ENCODE measurements at regions not wholly inside any gene's neighbourhood (a gene's known extent, or its start where the extent isn't known, plus 50 kb on each side); places are given as distances from the start of the nearest gene placed in this dataset.
A peak's percentile ranks its signal among the peaks of the same experiment; 100 is the strongest.
"Not testable (repeated sequence)": the region's sequence is repeated elsewhere in the genome, so short reads cannot be mapped to it uniquely, and the experiment has no call there.

DNA sequence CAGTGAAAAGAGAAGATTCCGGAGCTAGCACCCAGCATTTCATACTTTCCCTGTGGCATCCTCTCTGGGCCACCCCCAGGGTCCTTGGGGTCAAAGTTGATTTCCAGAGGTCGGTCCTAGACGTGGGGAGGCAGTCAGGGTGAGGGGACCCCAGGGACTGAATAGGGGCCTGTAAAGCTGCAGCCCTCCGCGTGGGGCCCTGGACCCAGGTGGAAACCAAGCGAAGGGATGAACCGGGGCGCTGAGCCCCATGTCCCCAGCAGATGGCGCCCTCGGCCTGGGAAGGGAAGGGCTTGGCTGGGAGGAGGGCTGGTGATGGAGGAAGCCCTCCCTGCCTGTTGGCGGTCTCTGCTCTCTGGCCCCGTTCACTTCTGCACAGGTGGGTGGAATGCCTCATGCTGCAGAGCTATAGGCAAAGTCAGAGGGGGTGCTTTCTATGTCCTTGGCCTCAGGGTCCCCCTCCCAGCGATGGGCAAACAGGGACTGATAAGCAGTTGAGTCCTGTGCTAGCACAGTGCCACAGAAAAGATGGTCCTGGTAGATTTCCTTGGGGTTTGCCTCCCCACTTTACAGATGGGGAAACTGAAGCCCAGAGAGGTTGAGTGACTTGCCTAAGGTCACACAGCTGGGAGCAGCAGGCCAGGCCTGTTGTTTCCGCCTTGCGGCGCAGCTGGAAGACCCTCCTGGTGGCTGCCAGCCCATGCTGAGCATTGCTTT lies 163.4 kb upstream of the CIBAR2 start:
- DNase-seq (ENCODE audit: low read depth) = peak; percentile 42

DNA sequence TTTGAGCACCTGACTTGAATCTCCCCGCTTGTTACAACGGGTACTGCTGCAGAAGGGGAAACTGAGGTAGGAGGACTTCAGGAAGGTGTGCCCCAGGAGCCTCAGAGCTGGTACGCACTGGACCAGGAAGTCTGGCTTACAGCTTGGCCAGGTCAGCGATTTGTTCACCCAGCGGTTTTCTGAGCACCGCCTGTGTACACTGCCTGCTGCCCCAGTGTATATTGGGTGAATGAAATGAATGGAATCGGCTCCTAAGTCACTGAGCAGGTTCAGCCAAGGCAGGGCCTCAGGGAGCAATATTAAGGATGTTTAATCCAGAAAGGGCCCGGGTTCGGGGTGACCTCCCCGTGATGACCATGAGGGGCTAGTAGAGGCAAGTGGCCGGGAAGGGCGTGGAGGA lies 164.0 kb upstream of the CIBAR2 start:
- no peak for DNase-seq (ENCODE audit: low read depth)

DNA sequence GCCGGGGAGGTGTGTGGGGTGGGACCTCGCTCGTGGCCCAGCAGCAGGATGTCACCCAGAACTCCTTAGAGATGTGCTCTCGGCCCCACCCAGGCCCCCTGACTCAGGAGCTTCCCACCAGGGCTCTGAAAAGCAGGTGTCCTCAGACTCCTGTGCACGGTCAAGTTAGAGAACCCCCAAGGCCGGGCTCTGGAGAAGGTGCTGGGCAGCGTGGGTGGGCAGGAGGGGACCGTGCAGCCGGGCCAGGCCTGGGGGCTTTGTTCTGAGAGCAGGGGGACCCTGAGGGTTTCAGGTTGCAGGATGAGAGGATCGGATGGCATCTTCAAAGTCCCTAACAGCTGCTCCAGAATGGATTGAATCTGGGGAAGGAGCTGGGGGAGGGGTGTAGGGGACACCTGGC lies 164.4 kb upstream of the CIBAR2 start:
- DNase-seq (ENCODE audit: low read depth) = no peak

DNA sequence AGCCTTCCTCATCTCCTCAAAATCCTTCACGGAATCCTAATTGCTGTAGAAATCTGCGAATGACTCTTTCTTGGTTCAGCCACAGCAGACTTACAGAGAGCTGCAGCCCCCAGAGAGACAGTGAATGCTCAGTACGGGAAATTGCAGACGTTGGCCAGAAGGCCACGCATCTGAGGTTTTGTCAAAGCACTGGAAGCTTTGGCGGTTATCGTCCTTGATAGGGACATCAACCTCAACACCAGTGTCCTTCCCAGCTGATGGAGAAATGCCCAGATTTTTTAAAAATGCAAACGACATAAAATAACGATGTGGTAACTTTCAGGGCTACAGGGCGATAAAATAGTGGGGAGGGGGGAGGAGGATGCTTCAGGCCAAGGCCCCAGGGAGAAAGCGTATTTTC lies 166.6 kb upstream of the CIBAR2 start:
- DNase-seq (ENCODE audit: low read depth) = no peak

DNA sequence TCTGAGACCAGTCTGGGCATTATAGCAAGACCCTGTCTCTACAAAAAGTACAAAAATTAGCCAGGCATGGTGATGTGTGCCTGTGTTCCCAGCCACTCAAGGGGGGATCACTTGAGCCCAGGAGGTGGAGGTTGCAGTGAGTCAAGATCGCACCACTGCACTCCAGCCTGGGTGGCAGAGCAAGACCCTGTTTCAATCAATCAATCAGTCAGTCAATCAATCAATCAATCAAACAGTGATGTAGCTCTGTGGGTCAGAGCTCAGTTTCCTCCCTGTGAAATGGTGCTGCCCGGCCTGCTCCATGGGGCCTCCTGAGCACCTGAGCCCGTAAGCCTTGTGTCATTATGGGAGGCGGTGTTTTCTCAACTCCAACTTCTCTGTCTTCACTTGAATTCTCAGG lies 167.1 kb upstream of the CIBAR2 start:
- DNase-seq (ENCODE audit: low read depth) = no peak

DNA sequence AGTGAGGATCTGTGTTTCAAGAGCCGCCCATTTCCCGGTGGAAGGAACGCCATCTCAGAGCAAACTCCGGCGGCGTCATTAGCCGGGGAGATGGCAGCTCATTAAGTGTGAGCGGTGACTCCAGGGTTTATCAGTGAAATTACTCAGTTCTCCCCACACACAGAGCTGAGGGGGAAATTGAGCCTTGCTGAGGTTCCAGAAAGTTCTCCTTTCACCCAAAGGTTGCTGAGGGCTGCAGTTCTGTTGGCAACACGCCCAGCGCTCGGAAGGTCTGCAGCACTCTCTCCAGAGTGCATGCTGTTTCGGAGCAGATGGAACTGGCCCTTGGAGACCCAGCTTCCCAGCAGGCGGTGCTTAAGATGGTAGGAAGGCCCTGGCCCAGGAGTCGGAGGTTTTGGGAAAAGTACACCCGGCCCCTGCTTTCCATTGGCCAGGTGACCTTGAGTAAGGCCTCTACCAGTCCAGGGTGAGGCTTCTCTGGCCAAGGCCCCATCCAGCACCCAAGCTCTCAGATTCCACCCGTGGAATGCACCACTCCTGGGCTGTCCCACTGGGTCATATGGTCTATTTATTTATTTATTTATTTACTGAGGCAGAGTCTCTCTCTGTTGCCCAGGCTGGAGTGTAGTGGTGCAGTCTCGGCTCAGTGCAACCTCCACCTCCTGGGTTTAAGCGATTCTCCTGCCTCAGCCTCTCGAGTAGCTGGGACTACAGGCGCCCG lies 167.7 kb upstream of the CIBAR2 start:
- no peak for DNase-seq (ENCODE audit: low read depth)

DNA sequence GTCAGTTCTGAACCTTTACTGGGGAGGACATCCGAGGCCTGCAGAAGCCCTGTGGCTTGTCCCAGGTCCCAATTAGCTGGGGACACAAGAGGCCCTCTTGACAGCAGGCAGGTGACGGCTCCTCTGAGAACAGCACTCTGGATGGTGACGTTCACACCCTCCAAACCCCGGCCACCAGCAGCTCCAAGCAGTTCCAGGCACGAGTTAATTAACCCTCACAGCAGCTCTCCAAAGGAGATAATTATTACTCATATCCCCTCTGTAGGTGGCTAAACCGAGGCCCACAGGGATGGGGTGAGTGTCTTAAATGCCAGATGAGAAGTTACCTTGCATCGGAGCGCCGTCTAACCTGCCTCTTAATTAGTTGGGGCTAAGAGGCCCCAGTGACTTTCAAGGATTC lies 168.9 kb upstream of the CIBAR2 start:
- no peak for DNase-seq (ENCODE audit: low read depth)

DNA sequence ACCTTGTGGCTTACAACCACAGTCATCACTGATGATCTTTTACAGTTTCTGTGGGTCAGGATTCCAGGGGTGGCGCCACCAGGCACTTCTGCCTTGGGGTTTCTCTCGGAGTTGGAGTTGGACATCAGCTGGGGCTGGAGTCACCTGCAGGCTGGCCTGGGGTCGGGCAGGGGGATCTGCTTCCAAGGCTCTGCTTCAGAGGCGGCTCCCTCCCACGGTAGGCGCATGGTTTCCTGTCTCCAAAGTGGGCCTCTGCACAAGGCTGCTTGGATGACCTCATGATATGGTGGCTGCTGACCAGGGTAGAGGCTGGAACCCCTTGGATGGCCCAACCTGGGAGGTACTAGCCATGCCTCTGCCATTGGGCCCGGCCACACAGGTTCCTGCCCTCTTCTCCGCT lies 170.6 kb upstream of the CIBAR2 start:
- no peak for DNase-seq (ENCODE audit: low read depth)

DNA sequence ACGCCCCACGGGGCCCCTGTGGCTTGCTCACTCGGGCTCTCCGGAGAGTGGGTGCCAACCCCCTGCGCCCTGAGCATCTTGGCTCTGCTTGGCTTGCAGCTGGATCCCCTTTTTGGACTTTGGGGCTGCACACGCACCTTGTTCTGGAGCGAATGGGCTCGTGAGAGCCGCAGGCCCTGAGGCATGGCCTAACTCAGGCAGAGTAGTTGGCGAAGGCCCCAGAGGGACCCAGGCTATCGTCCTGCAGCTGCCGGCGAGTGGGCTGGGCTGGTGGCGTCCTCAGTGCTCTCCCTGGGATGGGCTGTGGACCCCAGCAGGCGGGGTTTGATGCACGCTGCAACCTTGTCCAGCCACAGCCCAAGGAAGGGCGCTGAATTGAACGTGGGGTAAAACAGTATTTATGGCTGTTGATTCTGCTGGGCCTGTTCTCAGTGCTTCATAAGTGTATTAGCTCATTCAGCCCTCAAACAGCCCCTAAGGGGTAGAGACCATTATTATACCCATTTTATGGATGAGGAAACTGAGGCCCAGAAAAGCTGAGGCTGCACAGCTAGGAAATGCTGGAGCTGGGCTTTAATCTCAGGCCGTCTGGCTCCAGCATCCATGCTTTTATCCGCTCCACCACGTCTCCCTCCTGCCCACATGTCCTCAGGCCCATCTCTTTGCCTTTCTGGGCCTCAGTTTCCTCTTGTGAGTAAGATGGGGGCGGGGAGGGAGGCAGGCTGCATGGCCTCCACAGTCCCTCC lies 171.2 kb upstream of the CIBAR2 start:
- DNase-seq (ENCODE audit: low read depth) = no peak

DNA sequence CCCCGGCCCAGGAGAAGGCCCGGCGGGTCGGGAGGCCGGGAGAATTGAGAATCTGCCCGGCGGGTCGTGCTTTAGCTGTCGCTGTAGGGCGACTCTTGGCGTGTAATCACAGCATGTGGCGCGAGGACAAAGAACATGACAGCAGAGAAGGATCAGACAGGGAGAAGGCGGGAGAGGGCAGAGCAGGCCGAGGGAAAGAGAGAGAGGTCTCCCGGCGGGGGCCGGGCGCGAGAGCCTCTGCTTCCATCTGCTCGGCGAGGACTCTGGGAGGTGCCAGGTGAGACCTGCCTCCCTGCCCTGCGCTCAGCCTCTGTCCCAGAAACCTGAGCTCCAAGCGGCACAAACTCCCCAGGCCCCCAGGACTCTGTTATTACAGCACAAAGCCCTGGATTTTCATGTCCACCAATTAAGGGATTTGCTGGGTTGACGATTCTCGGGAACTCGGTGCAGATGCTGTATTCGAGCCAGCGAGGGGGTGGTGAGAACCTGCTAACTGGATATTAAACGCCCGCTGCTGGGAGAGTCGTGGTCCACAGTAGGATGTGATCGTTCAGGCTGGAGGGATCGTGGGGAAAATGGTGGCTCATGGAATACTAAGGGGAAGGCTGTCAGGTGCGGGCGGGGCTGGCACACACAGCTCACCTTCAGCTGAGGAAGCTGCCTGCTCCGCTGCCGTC lies 172.0 kb upstream of the CIBAR2 start:
- no peak for DNase-seq (ENCODE audit: low read depth)

DNA sequence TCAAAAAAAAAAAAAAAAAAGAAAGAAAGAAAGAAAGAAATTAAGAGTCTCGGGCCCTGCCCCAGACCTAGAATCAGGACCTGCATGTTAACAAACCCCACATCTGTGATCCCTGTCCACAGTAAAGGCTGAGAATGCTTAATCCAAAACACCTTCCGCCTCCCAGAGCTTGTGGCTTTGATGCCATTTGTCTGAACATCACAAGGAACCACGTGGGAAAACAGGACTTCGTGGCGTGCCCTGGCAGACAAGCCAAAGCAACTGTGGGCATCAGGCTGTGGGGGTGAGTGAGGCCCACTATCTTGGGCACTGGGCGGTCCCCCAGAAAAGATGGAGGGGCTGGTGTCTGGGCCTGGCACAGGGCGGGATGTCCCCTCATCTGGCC lies 173.4 kb upstream of the CIBAR2 start:
- DNase-seq (ENCODE audit: low read depth) = no peak

DNA sequence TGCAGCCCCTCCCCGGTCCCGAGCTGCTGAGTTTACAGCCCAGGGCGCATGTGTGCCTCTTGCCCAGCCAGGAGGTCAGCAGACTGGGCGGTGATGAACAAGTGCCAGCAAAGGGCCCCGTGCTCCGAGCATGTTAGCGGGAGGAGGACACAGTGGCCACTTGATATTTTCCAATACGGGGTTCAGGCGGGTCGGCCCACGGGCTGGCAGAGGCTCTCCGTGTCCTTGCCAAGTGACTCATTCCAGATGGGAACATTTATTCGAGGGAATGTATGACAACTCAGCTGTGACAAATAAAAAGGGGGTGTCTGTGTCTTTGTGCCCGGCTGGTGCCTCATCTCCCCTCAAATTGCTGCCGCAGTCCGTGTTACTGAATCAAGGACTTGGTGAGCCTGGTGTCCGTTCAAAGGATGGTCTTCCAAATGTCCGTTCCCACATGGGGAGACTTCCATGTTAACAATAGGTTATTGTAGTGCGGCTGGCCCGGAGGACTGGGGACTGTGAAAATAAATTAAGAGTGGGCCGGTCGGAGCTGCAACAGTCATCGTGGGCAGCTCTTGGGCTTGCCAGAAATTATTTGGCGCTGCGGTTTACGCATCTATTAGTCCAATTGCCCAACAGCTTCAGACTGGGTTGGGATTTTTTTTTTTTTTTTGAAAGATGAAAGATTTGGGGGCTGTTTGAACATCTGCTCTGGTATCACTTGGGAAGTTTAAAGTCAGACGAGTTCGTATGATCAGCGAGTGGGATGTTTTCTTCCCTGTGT lies 174.0 kb upstream of the CIBAR2 start:
- DNase-seq (ENCODE audit: low read depth) = no peak

DNA sequence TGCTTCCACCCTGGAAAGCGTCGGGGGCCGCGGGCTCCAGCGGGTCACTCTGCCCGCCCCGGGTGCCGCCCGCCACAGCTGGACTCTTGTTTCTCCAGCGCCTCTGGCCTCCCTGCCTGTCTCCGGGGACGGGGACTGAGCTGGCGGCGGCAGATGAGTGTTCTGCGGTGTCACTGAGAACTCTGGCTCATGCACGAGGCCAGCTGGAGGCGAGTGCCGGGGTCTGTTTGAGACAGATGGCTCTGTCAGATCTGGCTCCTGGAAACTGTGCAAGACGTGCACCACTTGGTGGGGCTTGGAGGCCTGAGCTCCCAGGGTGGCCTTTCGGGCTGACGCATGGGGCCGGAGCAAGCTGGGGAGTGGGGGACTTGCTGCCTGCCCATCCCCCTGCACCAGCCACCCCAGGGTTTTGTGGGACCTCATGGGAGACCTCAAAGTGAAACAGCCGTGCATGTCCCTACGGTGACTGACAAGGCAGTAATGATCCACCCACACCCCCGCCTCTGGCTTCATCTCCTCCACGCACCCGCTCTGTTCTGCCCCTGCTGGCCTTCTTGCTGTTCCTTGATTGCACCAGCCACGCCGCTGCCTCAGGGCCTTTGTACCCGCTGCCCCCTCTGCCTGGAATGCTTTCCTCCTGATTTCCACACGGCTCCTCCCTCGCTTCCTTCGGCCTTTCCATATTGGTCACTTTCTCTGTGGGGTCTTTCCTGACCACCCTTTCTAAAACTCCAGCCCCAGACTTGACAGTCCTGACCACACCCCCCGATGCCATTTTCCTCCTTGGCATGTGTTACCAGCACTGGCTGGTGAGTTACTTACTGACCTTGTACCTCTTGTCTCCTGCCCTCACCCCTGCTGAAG lies 174.9 kb upstream of the CIBAR2 start:
- no peak for DNase-seq (ENCODE audit: low read depth)

DNA sequence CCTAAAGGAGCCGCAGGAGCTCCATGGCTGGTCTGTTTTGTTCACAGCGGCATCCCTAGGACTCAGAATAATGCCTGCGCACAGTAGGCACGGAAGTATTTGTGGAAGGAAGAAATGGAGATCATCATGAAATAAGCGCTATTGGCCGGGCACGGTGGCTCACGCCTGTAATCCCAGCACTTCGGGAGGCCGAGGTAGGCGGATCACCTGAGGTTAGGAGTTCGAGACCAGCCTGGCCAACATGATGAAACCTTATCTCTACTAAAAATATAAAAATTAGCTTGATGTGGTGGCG lies 175.5 kb upstream of the CIBAR2 start:
- not testable (repeated sequence) for DNase-seq (ENCODE audit: low read depth)

DNA sequence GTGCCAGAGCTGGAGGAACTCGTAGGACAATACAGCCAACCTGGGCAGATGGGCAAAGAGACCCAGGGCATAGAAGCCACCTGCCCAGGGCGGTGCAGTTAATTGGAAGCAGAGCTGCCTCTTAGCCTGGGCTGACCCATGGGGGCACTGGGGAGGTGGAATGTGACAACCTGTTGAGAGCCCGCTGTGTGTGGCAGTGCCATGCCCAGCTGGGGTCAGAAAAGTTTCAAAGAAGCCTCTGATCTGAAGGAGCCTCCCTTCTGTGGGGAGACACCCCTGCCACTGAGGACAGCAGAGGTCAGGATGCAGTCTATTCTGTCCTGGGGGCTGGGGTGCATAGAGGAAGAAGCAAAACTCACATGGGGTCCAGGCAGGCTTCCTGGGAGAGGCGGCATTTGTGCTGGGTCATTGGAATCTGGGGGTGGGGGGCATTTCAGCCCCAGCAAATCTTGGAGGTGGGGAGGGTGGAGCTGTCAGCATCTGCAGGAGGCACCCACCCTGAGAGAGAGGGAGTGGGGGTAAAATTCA lies 176.1 kb upstream of the CIBAR2 start:
- DNase-seq (ENCODE audit: low read depth) = no peak

DNA sequence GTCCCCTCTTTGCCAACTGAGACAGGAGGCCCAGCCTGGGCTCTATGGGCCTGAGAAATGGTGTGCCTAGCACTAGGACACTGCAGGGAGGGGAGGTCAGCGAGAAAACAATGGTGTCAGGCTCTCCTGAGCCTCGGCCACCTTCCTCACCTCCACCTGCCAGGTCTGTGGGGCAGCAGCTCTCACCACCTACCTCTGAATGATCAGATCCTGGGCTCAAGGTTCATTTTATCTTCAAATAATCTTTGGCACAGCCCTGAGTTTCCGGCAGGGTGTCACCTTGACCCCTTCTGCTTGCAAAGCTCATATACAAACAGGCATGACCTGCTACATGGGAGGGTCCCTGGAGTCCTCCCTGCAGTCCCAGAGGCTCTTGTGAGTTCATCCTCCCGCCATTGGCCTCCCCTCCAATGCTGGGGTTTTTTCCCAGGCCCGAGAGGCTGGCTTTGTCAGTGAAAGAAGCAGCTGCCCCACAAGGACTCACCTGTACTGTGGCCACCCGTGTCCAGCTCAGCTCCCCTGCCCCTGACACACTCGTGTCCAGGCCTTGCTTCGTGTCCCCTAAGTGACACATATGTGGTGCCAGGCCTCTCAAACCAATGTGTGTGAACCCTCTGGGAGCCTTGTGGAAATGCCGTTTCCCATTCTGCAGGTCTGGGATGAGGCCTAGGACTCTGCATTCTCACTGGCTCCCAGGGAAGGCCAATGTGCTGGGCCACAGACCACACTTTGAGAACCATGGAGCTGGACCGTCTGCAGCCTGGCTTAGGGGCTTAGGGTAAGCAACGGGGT lies 176.8 kb upstream of the CIBAR2 start:
- no peak for DNase-seq (ENCODE audit: low read depth)

DNA sequence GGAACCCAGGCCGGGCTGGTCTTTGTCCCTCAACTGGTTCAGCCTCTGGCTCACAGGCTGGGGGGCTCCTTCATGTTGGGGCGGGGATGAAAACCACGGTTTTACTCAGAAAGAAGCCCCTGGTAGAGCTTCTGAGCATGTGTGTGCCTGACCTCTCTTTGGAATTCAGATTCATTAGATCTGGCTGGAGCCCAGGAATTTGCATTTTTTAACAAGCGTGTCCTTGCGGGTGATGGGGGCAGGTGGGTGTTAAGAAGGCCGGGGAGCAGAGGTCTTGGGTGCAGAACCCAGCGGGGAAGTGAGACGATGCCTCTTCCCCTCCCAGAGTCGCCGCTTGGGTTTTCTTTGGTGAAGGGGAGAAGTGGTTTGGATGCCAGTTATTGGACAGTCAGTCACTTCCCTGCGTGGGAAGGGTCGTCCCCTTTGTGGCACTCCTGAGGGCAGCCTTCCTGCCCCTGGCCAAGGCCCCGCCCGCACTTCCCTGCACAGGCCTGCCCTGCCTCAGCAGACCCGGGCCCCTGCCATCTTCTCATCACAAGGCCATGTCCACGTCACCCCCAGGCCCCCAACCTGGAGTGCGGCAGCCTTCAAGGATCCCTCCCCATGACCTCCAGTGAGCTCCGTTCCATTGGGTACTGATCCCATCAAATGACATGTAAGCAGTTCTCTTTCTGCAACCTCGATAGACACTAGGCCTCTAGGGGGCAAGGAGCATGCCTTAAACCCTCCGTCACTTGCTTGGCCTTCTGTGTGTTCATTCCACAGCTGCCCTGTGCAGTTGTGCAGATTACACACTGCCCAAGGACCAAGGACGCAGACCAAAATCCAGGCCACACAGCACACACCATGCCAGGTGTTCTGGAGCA lies 177.7 kb upstream of the CIBAR2 start:
- no peak for DNase-seq (ENCODE audit: low read depth)

DNA sequence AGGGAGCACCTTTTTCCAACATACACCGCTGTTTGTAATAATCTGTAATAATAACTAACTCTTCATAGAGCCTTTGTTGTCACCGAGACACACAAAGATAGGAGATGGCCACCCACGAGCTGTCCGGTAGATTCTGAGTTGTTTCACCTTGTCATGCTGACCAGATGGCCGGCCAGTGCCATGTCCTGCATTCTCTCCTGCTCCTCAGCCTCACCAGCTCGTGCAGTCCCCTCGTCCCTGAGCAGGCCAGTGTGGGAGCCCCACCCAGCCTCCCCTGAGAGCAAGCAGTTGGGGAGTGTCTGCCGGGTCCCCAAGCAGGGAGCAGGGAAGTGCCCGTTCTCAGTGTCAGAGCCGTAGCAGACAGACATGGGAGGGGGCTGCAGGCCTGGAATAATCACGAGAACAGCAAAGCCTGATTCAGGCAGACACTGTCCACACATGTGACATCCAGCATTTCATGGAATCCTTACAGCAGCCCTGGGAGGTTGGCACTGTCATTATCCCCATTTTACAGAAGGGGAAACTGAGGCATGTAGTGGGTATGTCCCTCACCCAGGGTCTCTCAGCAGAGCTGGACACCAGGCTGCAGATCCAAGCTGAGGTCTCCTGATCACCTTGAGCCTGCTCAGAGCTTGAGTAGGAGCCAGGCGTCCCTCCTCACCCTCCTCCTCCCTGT lies 178.5 kb upstream of the CIBAR2 start:
- DNase-seq (ENCODE audit: low read depth) = no peak
